Activated CD8-positive, alpha-beta memory T cell treated with anti-CD3 and anti-CD28 coated beads, Interleukin-2, amount 50 U/mL, for 1 hour (primary cell): ENCODE measurements at regions not wholly inside any gene's neighbourhood (a gene's known extent, or its start where the extent isn't known, plus 50 kb on each side); places are given as distances from the start of the nearest gene placed in this dataset.
"Not testable (repeated sequence)": the region's sequence is repeated elsewhere in the genome, so short reads cannot be mapped to it uniquely, and the experiment has no call there.

Experiments
- DNase-seq: peaks from one replicate; pipeline ENCODE4 v3.0.0-alpha.2; 2020; ENCODE audit errors: extremely low read depth

DNA sequence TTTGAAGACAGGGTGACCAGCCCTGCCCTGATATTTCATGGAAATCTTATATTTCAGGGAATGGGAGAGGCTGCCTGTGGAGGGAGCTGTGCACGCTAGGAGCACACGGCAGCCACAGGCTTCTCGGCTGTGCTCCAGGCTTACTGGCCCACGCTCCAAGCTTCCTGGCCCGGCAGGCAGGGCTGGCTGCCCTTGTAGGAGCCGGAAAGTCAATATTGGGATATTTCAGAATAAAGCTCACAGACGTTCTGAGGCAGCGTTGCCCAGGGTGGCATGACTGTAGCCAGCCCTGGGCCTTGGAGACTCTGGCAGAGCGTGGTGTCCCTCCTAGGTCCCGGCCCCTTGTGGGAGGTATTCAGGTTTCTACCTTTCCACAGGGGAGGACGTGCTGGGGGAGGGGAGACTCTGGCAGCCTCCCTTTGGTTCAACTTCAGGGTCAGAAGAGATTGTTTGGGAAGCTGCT is 95.6 kb downstream of the NPIPB11 start:
- no peak for DNase-seq

DNA sequence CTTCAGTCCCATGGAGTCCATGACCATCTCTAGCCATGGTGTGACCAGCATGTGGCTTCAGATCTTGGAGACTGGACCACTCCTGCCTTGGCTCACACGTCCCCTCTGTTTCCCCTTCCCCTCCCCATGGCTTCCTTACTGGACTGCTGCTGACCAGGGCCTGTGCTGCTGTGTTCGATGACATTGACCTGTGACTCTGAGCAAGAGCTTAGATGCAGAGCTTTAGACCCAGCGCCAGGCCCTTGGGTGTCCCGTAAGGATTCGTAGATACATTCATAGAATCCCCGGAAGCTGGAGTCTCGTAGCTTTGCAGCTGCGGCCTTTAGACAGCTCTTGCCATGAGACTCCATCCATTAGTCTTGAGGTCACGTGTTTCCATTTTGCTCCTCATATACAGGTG is 96.3 kb downstream of the NPIPB11 start:
- DNase-seq: not testable (repeated sequence)

DNA sequence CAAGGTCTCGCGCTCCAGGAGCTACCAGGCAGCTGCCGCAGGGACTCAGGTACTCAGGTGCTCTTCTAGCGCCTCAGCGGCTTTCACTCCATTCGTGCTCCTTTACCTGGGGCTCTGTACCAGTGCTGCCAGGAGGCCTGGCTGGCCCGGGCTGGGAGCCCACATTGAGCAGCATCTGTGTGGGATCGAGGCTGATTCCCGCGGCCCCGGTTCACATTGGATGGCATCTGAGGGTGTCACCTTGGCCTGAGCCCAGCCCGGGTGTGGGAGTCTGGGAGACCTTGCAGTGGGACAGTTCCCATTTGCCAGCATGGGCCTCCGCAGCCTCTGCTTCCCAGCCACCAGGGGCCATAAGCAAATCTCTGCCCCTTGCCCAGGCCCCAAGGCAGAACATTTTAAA is 96.9 kb downstream of the NPIPB11 start:
- not testable (repeated sequence) for DNase-seq

DNA sequence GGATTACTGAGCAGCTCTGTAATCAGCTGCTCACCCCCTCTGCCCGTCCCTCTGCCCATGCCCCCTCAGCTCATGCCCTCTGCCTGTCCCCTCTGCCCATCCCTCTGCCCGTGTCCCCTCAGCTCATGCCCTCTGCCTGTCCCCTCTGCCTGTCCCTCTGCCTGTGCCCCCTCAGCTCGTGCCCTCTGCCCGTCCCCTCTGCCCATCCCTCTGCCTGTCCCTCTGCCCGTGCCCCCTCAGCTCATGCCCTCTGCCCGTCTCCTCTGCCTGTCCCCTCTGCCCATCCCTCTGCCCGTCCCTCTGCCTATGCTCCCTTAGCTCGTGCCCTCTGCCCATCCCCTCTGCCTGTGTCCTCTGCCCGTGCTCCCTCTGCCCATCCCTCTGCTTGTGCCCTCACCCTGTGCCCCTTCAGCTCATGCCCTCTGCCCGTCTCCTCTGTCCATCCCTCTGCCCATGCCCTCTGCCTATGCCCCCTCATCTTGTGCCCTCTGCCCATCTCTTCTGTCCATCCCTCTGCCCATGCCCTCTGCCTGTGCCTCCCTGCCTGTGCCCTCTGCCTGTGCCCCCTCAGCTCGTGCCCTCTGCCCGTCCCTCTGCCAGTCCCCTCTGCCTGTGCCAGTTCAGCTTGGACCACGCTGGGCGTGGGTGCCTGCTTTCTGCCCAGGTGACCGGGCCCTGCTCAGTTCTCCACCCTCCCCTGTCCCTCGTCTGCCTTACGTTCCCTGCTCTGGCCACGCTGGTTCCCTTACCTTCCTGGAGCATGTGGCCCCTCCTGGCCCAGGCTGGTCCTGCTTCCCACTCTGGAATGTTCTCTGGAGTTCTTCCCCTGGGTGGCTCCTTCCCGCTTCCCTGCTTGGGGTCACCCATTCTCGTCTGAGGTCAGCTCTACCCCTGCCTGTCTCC is 97.6 kb downstream of the NPIPB11 start:
- no peak for DNase-seq

DNA sequence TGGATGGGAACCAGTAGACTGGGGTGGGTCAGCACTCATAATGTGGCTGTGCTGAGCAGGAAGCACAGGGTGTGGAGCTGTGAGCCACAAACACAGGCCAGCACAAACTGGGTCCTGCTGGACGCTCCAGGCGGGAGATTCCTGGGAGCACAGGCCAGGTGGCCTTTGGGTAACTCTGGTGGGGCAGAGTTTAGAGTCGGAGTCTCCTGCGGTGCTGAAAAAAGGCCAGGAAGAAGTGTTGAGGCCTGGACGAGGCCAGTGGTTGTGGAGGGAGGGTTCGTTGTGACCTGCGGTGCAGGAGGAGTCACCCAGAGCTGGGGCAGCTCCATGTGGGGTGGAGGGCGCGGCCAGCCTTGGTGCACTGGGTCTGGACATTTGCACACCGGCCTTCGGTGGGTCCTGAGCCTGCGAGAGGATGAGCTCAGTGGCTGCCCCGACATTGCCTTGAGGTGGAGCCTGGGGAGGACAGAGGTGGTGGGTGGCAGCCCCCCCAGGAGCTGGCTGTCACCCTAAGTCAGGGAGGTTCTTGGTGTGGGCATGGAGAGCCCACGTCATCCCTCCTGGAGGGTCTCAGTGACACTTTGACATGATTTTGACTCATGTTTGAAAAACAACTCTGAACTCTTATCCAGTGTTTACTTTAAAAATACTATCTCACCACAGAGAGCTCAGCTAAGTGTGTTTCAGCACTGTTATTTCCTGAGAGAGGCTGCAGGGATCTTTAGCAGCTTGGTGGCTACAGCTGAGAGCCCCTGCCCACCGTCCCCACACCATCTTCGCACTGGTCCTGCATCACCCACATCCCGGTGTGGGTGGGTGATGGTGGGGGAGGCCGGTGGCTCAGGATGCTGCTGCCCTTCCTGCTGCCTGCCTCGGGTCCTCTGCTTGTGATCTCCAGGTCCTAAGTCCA is 98.7 kb downstream of the NPIPB11 start:
- no peak for DNase-seq

DNA sequence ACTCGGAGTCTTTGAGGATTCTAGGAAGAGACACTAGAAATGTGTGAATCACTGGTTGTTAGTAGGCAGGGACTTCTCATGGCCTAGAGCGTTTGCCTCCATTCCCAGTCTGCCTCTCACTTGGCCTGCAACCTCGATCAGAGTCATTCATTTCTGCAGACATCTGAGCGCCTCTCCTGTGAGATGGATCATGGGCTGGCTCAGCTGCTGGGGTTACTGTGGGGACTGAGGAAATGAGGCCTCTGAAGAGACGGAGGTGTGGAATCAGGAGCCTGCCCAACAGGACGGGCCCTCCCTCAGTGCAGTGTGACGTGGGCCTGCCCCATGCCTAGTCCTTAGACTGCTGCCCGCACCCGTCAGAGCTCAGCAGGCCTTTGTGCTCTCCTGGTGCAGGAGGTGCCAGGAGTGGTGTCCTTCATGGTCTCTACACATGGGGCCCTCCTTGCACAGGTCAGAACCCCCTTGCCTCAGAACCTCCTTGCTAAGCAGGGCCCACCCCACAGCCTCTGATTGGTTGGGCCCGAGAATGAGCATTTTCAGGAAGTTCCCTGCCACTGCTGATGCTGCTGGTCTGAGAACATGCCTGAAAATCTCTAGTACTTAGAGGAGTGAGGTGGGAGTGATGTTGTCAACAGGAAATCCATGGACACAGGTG is 99.4 kb downstream of the NPIPB11 start:
- no peak for DNase-seq

DNA sequence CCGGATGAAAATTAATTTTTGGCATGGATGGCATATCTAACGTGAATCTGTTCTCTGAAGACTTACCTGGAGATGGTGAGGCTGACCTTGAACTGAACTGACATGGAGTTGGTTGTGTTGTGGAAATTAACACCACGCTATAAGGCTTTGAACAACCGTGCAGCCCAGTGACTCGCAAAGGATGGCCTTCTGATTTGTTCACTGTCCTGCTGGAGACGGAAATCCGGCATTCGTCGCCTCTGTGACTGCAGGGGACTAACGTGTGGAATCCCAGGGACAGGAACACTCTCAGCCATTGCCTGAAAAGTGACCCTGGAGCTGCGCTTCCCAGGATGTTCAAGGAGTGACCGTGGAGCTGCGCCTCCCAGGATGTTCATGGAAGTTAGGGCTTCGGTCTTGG is 100.3 kb downstream of the NPIPB11 start:
- no peak for DNase-seq

DNA sequence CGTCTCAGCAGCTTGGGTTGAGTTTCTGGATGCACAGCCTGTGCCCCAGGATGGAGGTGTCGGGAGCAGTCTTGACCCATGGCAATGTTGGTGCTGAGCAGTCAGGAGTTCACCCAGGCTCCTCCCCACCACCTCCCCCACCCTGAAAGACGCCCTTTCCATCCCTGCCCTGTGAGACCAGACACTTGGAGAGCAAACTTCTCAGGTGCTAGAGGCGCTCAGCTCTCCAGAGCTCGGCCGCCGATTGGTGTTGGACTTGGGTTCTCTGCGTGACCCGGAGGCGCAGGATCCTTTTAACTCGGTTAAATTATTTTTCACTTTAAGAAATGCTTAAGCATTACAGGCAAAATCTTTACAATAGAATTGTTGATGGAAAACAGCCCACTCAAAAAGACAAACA is 101.5 kb downstream of the NPIPB11 start:
- DNase-seq: not testable (repeated sequence)

DNA sequence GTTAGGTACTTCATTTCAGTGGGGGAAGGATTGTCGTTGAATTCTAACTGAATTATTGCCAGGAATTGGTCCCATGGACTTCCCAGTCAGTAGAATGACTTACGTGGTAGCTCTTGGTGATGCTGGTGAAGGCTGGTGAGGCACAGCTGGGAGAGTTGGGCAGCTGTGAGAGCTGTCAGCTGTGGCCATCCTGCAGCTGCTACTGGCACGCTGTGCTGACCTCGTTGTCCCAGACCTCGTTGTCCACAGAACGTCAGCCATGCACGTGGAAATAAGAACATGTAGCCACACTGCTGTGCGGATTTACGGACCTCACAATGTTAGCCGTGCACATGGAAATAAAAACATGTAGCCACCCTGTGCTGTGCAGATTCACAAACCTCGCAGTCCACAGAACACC is 102.3 kb downstream of the NPIPB11 start:
- no peak for DNase-seq

DNA sequence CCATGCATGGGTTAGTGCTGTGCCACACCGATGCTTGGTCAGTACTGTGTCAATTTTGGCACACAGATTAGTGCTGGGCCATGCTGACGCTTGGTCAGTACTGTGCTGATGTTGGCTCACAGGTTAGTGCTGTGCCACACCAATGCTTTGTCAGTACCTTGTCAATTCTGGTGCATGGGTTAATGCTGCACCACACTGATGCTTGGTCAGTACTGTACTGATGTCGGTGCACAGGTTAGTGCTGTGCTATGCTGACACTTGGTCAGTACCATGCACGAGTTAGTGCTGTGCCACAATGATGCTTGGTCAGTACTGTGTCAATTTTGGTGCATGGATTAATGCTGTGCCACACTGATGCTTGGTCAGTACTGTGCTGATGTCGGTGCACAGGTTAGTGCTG is 103.0 kb downstream of the NPIPB11 start:
- DNase-seq: no peak

DNA sequence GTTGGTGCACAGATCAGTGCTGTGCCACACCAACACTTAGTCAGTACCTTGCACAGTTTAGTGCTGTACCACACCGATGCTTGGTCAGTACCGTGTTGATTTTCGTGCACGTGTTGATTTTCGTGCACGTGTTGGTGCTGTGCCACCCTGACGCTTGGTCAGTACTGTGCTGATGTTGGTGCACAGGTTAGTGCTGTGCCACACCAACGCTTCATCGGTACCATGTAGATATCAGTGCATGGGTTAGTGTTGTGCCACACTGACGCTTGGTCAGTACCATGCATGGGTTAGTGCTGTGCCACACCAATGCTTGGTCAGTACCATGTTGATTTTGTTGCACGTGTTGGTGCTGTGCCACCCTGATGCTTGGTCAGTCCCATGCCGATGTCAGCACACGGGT is 103.5 kb downstream of the NPIPB11 start:
- no peak for DNase-seq

DNA sequence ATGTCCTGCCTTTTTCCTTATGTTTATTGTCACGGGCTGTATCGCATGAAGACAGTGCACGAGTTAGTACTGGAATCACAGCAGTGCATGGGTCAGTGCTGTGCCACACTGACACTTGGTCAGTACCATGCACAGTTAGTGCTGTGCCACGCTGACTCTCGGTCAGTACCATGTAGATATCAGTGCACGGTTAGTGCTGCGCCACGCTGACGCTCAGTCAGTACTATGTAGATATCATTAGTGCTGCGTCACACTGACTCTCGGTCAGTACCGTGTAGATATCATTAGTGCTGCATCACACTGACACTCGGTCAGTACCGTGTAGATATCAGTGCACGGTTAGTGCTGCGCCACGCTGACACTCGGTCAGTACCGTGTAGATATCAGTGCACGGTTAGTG is 104.1 kb downstream of the NPIPB11 start:
- DNase-seq: not testable (repeated sequence)

DNA sequence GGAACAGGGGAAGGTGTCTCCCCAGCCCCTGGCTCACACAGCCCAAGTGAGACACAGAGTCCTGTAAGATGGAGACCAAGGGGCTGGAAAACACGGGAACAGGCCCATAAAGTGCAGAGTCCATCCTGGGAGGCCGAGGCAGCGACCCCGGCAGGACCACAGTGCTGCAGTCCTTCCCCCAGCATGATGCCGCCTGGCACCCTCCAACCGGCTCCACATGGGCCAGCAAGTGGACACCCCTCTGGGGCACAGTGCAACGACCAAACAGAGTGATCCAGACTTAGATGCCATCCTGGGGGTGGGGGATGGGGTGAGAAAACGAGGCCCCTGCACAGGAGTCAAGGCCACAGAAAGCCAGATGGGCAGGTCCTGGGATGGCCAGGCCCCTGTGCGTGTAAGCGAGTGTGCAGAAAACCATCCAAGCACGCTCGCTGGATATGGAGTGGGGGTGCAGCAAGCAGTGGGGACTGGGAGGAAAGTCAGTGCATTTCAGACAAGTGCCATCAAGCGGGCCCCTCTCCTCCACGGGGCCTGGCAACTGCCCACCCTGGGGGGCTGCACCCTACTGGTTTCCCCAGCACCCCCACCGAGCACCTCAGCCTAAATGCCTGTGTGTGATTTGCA is 104.7 kb downstream of the NPIPB11 start:
- DNase-seq: not testable (repeated sequence)

DNA sequence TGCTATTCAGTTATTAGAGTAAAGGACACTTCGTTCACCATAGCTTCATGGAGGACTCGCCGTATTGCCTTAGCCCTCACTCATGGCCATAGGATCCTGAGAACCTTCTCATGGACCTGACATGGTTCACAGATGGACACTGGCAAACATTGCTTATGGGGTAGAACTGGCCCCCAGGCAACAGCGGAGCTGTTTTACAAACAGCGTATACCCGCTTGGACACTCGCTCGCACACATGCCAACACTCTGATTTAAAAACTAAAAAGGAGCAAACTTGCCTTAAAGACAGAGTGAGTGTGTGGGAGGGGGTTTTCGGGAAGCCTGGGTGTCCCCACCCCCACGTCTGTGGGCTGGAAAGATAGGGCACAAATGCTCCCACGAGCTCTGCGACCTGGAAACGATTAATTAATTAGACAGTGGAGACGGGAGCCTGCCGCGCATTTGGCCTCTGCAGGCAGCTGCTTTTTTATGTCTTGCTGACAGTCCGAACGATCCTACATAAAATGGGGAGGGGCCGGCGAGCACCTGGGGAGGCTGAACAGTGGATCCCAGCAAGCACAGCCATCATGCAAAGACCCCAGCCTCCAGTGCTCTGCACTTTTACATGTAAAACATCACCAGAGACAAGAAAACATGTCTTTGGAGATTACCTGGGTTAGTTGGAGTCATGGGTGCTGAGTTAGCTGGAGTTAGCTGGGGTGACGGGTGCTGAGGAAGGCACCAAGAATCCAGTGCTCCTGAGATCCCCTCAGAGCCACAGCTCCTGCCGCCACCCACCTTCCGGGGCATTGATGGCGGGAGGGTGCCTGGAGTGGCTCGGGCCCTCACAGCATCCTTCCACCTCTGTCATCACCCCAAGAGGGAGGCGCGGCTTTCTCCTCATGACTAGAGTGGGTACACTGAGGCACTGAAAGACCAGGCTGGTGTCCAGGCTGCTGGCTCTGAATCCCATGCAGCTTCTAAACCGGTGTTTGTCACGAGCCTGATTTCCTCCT is 105.7 kb downstream of the NPIPB11 start:
- DNase-seq: not testable (repeated sequence)

DNA sequence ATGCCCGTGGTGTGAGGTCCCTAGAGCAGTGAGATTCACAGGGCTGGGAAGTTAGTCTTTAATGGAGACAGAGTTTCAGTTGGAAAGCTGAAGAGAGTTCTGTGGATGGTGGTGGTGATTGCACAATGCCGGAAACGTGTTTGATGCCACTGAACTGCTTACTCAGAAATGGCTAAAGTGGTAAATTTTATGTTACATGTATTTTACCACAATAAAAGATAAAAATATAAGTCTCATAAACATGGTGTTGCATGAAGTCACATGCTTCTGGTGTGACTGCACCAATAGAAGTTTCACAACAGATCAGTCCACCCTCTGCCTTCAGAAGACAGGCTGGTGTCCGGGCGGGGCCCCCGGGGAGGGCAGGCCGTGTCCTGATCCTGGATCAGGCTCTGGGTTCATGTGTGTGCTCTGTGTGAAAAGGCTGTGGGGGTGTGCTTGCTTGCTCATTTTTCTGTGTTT is 106.5 kb downstream of the NPIPB11 start:
- DNase-seq: not testable (repeated sequence)

DNA sequence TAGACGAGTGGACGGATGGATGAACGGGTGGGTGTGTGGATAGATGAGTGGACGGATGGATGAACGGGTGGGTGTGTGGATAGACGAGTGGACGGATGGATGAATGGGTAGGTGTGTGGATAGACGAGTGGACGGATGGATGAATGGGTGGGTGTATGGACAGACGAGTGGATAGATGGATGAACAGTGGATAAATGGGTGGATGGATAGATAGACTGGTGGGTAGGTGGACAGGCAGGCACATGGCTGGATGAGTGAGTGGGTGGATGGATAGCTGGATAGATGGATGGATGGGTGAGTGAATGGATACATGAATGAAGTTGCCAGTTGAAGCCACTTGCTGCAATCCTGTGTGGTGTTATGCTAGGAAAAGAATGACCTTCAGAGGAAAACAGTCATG is 107.5 kb downstream of the NPIPB11 start:
- DNase-seq: not testable (repeated sequence)

DNA sequence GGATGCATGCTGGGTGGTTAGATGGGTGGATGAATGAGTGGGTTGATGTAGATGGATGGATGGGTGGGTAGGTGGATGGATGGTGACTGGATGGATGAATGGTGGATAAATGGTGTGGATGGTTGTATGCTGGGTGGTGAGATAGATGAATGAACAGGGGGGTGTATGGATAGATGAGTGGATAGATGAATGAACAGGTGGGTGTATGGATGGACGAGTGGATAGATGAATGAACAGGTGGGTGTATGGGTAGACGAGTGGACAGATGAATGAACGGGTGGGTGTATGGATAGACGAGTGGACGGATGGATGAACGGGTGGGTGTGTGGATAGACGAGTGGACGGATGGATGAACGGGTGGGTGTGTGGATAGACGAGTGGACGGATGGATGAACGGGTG is 108.2 kb downstream of the NPIPB11 start:
- DNase-seq: not testable (repeated sequence)

DNA sequence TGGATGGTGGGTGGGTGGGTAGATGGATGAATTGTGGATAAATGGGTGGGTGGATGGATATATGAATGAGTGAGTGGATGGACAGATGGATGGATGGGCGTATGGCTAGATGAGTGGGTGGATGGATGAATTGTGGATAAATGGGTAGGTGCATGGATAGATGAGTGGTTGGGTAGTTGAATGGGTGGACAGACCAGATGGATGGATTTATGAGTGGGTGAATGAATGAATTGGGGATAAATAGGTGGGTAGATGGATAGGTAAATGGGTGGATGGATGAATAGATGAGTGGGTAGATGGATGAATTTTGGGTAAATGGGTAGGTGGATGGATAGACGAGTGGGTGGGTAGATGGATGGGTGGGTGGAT is 108.7 kb downstream of the NPIPB11 start:
- not testable (repeated sequence) for DNase-seq

DNA sequence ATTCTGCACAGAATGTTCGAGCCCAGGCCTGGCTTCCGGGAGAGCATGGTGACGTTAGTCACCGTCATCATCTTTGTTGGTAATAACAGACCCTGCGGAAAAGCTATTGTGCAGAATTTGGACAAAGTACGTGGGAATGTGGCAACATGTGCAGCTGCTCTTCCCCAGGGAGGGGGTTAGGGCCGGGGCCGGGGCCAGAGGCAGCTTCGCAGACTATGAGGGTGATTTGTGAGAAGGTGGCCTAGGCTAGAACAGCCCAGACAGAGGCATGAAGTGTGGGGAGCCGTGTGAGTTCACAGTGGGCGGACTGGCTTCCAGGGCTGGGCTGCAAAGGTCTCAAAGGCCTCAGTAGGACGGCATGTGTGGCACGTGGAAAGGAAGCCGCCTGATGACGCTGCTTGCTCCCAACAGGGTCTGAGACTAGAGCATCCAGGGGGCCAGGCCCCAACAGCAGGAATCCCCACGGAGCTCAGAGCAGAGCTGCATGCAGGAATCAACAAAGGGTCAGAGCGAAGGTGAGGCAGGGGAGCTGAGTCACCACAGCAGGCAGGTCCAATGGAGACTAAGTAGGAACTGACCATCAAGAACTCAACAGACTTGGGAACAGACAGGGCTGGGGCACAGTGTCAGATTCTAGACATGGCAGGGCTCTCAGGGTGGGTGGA is 109.2 kb downstream of the NPIPB11 start:
- not testable (repeated sequence) for DNase-seq

DNA sequence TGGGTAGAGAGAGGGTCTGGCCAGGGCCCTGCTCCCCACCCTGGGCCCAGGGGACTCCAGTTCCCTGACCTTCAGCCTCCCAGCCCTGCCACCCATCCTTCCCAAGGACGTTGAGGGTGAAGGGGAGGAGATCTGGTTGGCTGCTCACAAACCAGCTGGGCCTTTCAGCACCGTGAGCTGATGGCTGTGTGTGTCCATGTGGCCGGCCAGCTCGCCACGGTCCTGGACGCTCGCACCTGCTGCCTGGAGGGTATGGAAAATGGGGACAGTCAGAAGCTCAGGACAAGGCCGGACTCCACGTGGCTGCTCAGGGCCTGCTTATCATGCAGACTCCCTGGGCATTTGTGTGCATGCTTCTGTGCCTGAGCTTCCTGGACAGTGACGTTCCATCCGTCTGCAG is 110.3 kb downstream of the NPIPB11 start:
- DNase-seq: not testable (repeated sequence)
